ENCODE measurements at regions not wholly inside any gene's neighbourhood (a gene's known extent, or its start where the extent isn't known, plus 50 kb on each side); places are given as distances from the start of the nearest gene placed in this dataset.
"Not testable (repeated sequence)": the region's sequence is repeated elsewhere in the genome, so short reads cannot be mapped to it uniquely, and the experiment has no call there.

DNA sequence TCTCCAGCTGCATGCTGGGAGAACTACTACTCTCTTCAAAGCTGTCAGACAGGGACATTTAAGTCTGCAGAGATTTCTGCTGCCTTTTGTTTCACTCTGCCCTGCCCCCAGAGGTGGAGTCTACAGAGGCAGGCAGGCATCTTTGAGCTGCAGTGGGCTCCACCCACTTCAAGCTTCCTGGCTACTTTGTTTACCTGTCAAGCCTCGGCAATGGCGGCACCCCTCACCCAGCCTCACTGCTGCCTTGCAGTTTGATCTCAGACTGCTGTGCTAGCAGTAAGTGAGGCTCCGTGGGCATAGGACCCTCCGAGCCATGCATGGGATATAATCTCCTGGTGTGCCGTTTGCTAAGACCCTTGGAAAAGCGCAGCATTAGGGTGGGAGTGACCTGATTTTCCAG lies 61.7 kb downstream of the DMRTA1 start:
- DNase-seq: not testable (repeated sequence)

DNA sequence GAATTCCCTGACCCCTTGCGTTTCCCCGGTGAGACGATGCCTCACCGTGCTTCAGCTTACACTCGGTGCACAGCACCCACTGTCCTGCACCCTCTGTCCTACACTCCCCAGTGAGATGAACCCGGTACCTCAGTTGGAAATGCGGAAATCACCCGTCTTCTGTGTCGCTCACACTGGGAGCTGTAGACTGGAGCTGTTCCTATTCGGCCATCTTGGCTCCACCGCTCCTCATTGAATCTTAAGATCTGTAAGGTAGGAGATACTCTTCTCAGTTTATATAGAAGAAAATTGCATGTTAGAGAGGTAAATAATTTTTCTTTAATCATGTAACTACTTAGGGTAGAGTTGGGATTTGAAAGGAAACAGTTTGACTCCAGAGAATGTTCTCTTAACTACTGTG lies 62.2 kb downstream of the DMRTA1 start:
- no peak for DNase-seq

GRCh38 chr9:22512495-22512894 lies 65.9 kb downstream of the DMRTA1 start:
- DNase-seq: no peak

- no peak for DNase-seq
Observed at GRCh38 chr9:22514871-22515270, 68.2 kb downstream of the DMRTA1 start.

GRCh38 chr9:22522206-22522740 lies 75.6 kb downstream of the DMRTA1 start:
- no peak for DNase-seq

GRCh38 chr9:22528485-22528884 lies 81.9 kb downstream of the DMRTA1 start:
- DNase-seq: peak; percentile 1

- no peak for DNase-seq
Observed at GRCh38 chr9:22529426-22530199, 83.0 kb downstream of the DMRTA1 start.

- DNase-seq: no peak
Observed at GRCh38 chr9:22535780-22536179, 89.2 kb downstream of the DMRTA1 start.

GRCh38 chr9:22537721-22538120 lies 91.1 kb downstream of the DMRTA1 start:
- no peak for DNase-seq

GRCh38 chr9:22548625-22549024 lies 102.0 kb downstream of the DMRTA1 start:
- no peak for DNase-seq

DNA sequence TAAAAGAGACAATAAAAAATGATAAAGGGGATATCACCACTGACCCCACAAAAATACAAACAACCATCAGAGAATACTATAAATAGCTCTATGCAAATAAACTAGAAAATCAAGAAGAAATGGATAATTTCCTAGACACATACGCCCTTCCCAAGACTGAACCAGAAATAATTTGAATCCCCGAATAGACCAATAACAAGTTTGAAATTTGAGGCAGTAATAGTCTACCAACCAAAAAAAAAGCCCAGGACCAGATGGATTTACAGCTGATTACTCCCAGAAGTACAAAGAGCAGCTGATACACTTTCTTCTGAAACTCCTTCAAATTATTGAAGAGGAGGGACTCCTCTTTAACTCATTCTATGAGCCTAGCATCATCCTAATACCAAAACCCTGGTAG lies 128.1 kb downstream of the DMRTA1 start:
- no peak for DNase-seq

DNA sequence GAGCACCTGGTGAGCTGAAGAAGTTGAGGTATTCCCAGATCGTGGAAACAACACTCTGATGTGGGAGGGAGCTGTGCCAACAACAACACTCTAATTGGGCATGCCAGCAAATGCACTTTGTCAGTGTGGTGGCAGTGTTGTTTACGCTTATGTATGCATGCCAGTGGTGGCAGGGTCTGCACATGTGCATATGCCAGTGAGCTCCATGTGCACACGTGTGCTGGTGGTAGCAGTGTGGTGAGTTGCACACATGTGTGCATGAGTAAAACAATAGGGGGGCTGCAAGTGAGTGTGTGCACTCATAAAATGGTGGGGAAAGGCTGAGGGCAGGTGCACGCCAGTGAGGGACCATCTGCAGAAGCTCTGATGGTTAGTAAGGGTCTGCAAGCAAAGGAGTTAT lies 134.2 kb downstream of the DMRTA1 start:
- no peak for DNase-seq

GRCh38 chr9:22582221-22582620 lies 135.6 kb downstream of the DMRTA1 start:
- no peak for DNase-seq

DNA sequence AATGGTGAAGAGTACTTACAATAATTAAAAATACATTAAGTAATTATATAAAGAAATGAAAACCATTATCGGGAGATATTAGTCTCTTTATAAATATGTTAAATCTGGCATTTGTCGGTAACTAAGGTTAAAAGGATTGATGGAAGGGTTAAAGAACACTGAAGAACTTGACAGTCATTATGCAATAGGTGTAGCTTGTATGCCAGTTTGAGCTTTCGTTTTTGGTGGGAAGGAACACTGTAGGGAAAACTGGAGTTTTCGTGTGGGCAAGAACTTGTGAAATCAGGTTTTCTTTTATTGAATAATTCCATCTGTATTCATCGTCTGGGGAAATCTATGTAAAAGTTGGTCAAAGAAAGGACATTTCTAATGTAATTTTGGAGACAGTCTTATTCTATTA lies 142.3 kb downstream of the DMRTA1 start:
- DNase-seq: no peak

DNA sequence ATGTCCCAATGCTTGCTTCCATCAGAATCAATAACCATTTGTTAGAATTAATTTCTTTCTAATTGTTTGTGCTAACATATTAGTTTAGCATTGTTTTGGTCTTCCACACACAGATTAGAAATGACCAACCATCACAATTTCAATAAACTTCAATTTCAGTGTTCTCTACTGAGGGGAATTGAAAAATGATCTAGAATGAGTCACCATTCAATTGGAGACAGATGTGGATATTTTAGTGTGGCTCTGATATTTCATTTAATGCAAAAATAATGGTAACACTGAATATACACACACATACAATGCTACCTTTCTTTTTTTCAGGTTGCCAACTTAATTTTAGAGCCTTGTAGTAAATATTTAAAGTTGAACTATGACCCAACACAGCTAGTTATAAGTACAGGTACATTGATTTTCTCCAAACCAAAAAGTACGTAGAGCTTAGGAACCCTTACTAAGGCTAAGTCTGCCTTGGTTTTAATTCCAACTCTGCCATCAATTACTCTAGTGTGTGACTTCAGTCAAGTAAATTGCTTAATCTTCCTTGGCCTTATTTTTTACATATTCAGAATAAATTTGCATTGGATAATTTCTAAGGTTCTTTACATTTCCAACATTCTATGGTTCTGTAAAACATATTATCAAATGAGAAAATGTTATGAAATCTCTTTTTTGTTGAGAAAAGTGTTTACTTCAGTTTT lies 143.9 kb downstream of the DMRTA1 start:
- DNase-seq: peak; percentile 1

DNA sequence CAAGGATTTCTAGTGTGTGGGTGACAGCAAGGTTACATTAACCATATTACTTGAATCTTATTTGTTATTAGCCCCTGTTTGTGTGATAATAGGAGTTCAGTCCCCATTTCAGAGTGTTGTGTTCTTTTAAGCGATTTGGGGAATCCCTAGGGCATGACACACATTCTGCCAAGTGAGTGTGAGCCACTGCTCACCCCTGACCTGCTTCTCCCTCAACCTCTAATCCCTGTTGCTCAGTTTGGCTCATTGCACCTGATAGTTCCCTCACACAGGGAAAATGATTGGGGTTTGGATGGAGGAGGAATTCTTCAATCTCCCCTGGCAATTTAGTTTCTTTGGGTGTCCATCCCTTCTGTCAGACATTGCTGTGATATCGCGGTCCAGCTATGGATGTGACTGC lies 149.2 kb downstream of the DMRTA1 start:
- no peak for DNase-seq

- no peak for DNase-seq
Observed at GRCh38 chr9:22617156-22617555, 170.5 kb downstream of the DMRTA1 start.

DNA sequence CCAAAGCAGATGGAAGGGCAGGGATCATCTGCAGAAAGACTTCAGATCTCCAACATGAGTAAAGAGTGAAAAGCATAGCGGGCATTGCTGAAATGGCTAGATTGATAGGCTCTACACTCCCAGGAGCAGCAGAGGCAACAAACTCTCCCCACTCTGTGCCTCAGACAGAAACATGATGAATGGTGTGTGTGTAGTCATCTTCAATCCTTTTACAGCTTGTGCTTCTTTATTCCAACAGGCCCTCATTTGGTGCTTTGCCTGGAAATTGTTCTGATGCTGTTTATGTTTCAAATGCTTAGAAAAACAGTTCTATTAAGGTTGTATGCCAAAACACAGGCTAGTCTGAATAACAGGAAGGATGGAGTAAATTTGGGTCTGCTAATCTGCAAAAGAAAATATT lies 176.2 kb downstream of the DMRTA1 start:
- no peak for DNase-seq

DNA sequence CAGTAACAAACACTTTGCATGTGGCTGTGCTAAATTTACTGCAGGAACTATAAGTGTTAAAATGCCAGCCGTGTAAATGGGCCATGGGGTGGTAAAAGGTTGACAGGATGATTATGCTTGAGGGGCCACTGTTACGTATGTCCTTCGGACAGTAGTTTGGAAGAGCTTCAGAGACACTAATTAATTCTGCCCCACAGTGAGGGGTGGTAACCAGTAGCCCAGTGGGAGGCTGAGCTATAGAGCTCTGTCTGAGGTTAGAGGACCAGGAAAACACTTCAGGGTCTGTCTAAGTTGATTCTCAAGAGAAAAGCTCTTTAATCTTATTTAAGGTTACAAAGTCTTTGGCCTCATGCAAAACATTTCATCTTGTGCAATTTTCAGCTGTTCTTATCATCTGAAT lies 176.6 kb downstream of the DMRTA1 start:
- DNase-seq: no peak

DNA sequence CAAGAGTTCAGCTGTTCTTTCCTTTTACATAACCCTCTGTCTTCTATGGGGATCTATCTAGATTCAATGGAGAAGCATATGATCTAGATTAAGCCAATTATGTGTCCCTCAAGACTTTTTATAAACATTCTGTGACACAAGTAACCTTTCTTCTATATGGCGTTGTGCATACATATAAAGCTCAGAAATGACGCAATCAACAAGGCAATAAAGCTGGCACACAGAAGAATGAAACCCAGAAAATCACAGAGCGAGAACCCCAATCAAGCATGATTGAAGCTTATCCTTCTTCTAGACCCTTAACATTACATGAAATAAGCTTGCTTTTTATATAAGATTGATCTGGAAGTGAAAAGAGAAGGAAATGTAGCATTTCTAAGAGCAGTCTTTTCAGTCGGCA lies 178.9 kb downstream of the DMRTA1 start:
- no peak for DNase-seq

- DNase-seq: no peak
Observed at GRCh38 chr9:22643541-22643940, 196.9 kb downstream of the DMRTA1 start.

- peak; percentile 34 for DNase-seq
Observed at GRCh38 chr9:22645893-22646292, 199.3 kb downstream of the DMRTA1 start.

GRCh38 chr9:22649384-22649783 lies 202.8 kb downstream of the DMRTA1 start:
- DNase-seq: no peak

GRCh38 chr9:22650145-22650544 lies 203.5 kb downstream of the DMRTA1 start:
- DNase-seq: no peak

Measured in fibroblast of skin of right quadriceps (primary cell).